HCT116 (cell line): ENCODE measurements at regions not wholly inside any gene's neighbourhood (a gene's known extent, or its start where the extent isn't known, plus 50 kb on each side); places are given as distances from the start of the nearest gene placed in this dataset.

Experiments used
- ATAC-seq: fragments of 200-7000 bp; cut with Tn5 transposase; 2 replicates; pipeline ENCODE4 v1.9.1; 2020; ENCODE audit warnings: mild to moderate bottlenecking, moderate library complexity
- BruUV-seq: library from RNA; stranded (reverse); fragments of 400-500 nt; replicated peaks from 2 replicates; lab custom pipeline; 2021; lab: Mats Ljungman, UMichigan
- CTCF ChIA-PET: fragments of 300-600 bp; sonication (Branson Sonifier 250); formaldehyde crosslinking; loops from one replicate; lab custom pipeline; 2021; ENCODE audit warnings: antibody characterized with exemption; lab: Charles Lee
- POLR2A ChIA-PET: fragments of 300-600, 350-600 bp; sonication (Branson Sonifier 250); formaldehyde crosslinking; loops from one replicate; lab custom pipeline; 2021; ENCODE audit warnings: antibody characterized with exemption; lab: Charles Lee
- RAD21 ChIA-PET, 2 experiments: fragments of 300-600 bp; sonication (Branson Sonifier 250); formaldehyde crosslinking; loops; one replicate each; lab custom pipeline; 2023; ENCODE audit warnings: low total read pairs in 2 of 2; ENCODE audit not compliant: uncharacterized antibody in 2 of 2, unreplicated experiment in 2 of 2, low non-redundant PET in 1 of 2; lab: Charles Lee
- DNase-seq: peaks from one replicate; pipeline ENCODE4 v3.0.0-alpha.2; 2010; ENCODE audit warnings: low read depth, low spot score
- H2AFZ ChIP-seq: fragments of 200-600 bp; shearing (Covaris generic), sonication (generic); 2 replicates; pipeline ENCODE4 v1.6.1; 2017; ENCODE audit warnings: low read depth, mixed run types, mixed read lengths, antibody characterized with exemption, low read length; ENCODE audit not compliant: poor library complexity, severe bottlenecking
- H3K27ac ChIP-seq: 2 replicates; pipeline ENCODE4 v1.5.1; 2012; ENCODE audit warnings: low read depth, low read length
- H3K27me3 ChIP-seq: fragments of 200-600 bp; sonication (generic); 2 replicates; pipeline ENCODE4 v1.6.1; 2016; ENCODE audit warnings: mixed run types, low read length, mixed read lengths; ENCODE audit not compliant: insufficient read depth
- H3K36me3 ChIP-seq, 2 experiments: fragments of 200-500 bp in 1 of 2; fragments of 200-600 bp in 1 of 2; sonication (Bioruptor generic) in 1 of 2; sonication (generic) in 1 of 2; 2 replicates each; pipeline versions ENCODE4 v1.5.1 to v1.6.1; 2014 to 2016; ENCODE audit warnings: low read length in 2 of 2, inconsistent platforms in 1 of 2, mixed read lengths in 1 of 2, mixed run types in 1 of 2; ENCODE audit not compliant: insufficient read depth in 2 of 2, control insufficient read depth in 1 of 2
- H3K4me1 ChIP-seq, 2 experiments: fragments of 200-600 bp in 1 of 2; sonication (generic) in 1 of 2; 2 replicates each; pipeline versions ENCODE4 v1.5.1 to v1.6.1; 2012 to 2017; ENCODE audit warnings: low read length in 2 of 2, inconsistent platforms in 1 of 2, mild to moderate bottlenecking in 1 of 2, mixed read lengths in 1 of 2, mixed run types in 1 of 2, moderate library complexity in 1 of 2; ENCODE audit not compliant: insufficient read depth in 2 of 2, control insufficient read depth in 1 of 2
- H3K4me2 ChIP-seq: fragments of 200-600 bp; sonication (generic); 2 replicates; pipeline ENCODE4 v1.6.1; 2017; ENCODE audit warnings: mixed run types, low read length, mixed read lengths
- H3K4me3 ChIP-seq, 2 experiments: fragments of 200-600 bp in 1 of 2; sonication (generic) in 1 of 2; replicated peaks in 1 of 2; 2 replicates each; pipeline ENCODE4 v1.5.1; 2011 to 2016; ENCODE audit warnings: low read length in 2 of 2, control low read depth in 1 of 2, low read depth in 1 of 2, mild to moderate bottlenecking in 1 of 2, mixed read lengths in 1 of 2, mixed run types in 1 of 2
- H3K79me2 ChIP-seq: fragments of 200-600 bp; sonication (generic); 2 replicates; pipeline ENCODE4 v1.6.1; 2017; ENCODE audit warnings: mild to moderate bottlenecking, mixed run types, low read length, moderate library complexity, mixed read lengths; ENCODE audit not compliant: insufficient read depth
- H3K9ac ChIP-seq: fragments of 200-600 bp; sonication (generic); 2 replicates; pipeline ENCODE4 v1.6.1; 2016; ENCODE audit warnings: low read length, mixed read lengths
- H3K9me2 ChIP-seq: fragments of 200-600 bp; sonication (generic), shearing (Covaris generic); 2 replicates; pipeline ENCODE4 v1.6.1; 2017; ENCODE audit warnings: mixed run types, mild to moderate bottlenecking, moderate library complexity; ENCODE audit not compliant: insufficient read depth
- H3K9me3 ChIP-seq, 2 experiments: fragments of 200-500 bp in 1 of 2; fragments of 200-600 bp in 1 of 2; sonication (Bioruptor generic) in 1 of 2; sonication (generic) in 1 of 2; 2 replicates each; pipeline ENCODE4 v1.6.1; 2014 to 2017; ENCODE audit warnings: low read length in 2 of 2, mixed read lengths in 2 of 2, inconsistent platforms in 1 of 2, low read depth in 1 of 2, mild to moderate bottlenecking in 1 of 2, mixed run types in 1 of 2, moderate library complexity in 1 of 2; ENCODE audit not compliant: control insufficient read depth in 1 of 2, insufficient read depth in 1 of 2
- H4K20me1 ChIP-seq: fragments of 200-600 bp; sonication (generic), shearing (Covaris generic); 2 replicates; pipeline ENCODE4 v1.6.1; 2017; ENCODE audit warnings: mixed run types, mild to moderate bottlenecking, moderate library complexity; ENCODE audit not compliant: insufficient read depth
- ATF3 ChIP-seq: IDR thresholded peaks from 2 replicates; pipeline ENCODE4 v1.6.1; 2012
- CBX3 ChIP-seq: IDR thresholded peaks from 2 replicates; pipeline ENCODE4 v1.6.1; 2012; ENCODE audit warnings: low read depth
- CEBPB ChIP-seq: IDR thresholded peaks from 2 replicates; pipeline ENCODE4 v1.6.1; 2012; ENCODE audit warnings: low read depth
- CTCF ChIP-seq, 3 experiments: fragments of 200-600 bp in 1 of 3; sonication (generic) in 1 of 3; IDR thresholded peaks in 2 of 3; conservative IDR thresholded peaks in 1 of 3; 2 replicates each; pipeline ENCODE4 v1.5.1; 2012 to 2017; ENCODE audit warnings: low read depth in 2 of 3, low read length in 2 of 3, antibody characterized with exemption in 1 of 3, borderline replicate concordance in 1 of 3, control low read depth in 1 of 3, mild to moderate bottlenecking in 1 of 3, mixed read lengths in 1 of 3, mixed run types in 1 of 3, moderate library complexity in 1 of 3; ENCODE audit not compliant: insufficient read depth in 1 of 3
- EGR1 ChIP-seq: IDR thresholded peaks from 2 replicates; pipeline ENCODE4 v1.6.1; 2012; ENCODE audit warnings: low read depth
- ELF1 ChIP-seq: IDR thresholded peaks from 2 replicates; pipeline ENCODE4 v1.6.1; 2012; ENCODE audit warnings: low read depth, borderline replicate concordance
- EZH2 ChIP-seq: fragments of 200-600 bp; sonication (generic); IDR thresholded peaks from 2 replicates; pipeline ENCODE4 v1.6.1; 2017; ENCODE audit warnings: antibody characterized with exemption, mixed run types
- EZH2phosphoT487 ChIP-seq: fragments of 200-600 bp; IDR thresholded peaks from 2 replicates; pipeline ENCODE4 v1.6.1; 2018; ENCODE audit warnings: antibody characterized with exemption, borderline replicate concordance
- FOSL1 ChIP-seq: IDR thresholded peaks from 2 replicates; pipeline ENCODE4 v1.6.1; 2012; ENCODE audit warnings: low read depth
- JUND ChIP-seq: IDR thresholded peaks from 2 replicates; pipeline ENCODE4 v1.6.1; 2012
- POLR2A ChIP-seq: IDR thresholded peaks from 2 replicates; pipeline ENCODE4 v1.7.0; 2011; ENCODE audit warnings: borderline replicate concordance; ENCODE audit not compliant: insufficient read depth, insufficient read length; ENCODE audit errors: extremely low read depth
- RAD21 ChIP-seq: IDR thresholded peaks from 2 replicates; pipeline ENCODE4 v1.6.1; 2012; ENCODE audit warnings: low read depth, mild to moderate bottlenecking
- SIN3A ChIP-seq: IDR thresholded peaks from 2 replicates; pipeline ENCODE4 v1.6.1; 2012; ENCODE audit warnings: low read depth
- SP1 ChIP-seq: IDR thresholded peaks from 2 replicates; pipeline ENCODE4 v1.6.1; 2012; ENCODE audit warnings: low read depth
- SRF ChIP-seq: IDR thresholded peaks from 2 replicates; pipeline ENCODE4 v1.6.1; 2012; ENCODE audit warnings: low read depth
- ZFX ChIP-seq: fragments of 450-650 bp; IDR thresholded peaks from 2 replicates; pipeline ENCODE4 v1.6.1; 2017
- intact Hi-C: fragments of 100-400 bp; cut with micrococcal nuclease; formaldehyde crosslinking; loops from 2 replicates; pipeline ENCODE4 v1.10.0; 2022

- POLR2A ChIA-PET: no interaction called here
- no peak overlapping the region for H2AFZ ChIP-seq
- H3K9ac ChIP-seq: no peak overlapping the region
- H3K27ac ChIP-seq: no peak overlapping the region
- no peaks in the 10 kb centered on the region for H4K20me1 ChIP-seq
- H3K4me2 ChIP-seq: no peak overlapping the region
- DNase-seq: no peak
- H3K27me3 ChIP-seq: no peaks in the 10 kb centered on the region
- H3K4me3 ChIP-seq: no peak overlapping the region
- TF ChIP-seq FOSL1: no peak
- TF ChIP-seq POLR2A: no peak
- no peak for TF ChIP-seq RAD21
- TF ChIP-seq ATF3: no peak
- no peak for TF ChIP-seq EZH2
- no peak for TF ChIP-seq ELF1
- no peak for TF ChIP-seq CBX3
- H3K36me3 ChIP-seq: no peaks in the 10 kb centered on the region
- CTCF ChIA-PET: no interaction called here
- H3K79me2 ChIP-seq: no peaks in the 10 kb centered on the region
- peaks cover 0 to 6% of the 10 kb centered on the region in 2 experiments; a peak in 2 of 4 replicates for H3K4me1 ChIP-seq
- BruUV-seq: no TSS peak
- no peaks in the 10 kb centered on the region for H3K9me2 ChIP-seq
- ATAC-seq: no peak
- no peaks in the 10 kb centered on the region for H3K9me3 ChIP-seq
- RAD21 ChIA-PET: no interaction called here
- intact Hi-C loops: no loop called here
These were observed 768.1 kb upstream of the LRRN3 start for GRCh38 chr7:110322796-110323195.

GRCh38 chr7:110326966-110327365 is 764.0 kb upstream of the LRRN3 start:
- no peaks in the 10 kb centered on the region for H3K36me3 ChIP-seq
- no peak overlapping the region for H3K27ac ChIP-seq
- no peak for TF ChIP-seq CEBPB
- no peak for TF ChIP-seq EZH2
- TF ChIP-seq JUND: no peak
- no peak for TF ChIP-seq FOSL1
- TF ChIP-seq CBX3: no peak
- TF ChIP-seq SRF: no peak
- no peak for TF ChIP-seq CTCF (IDR thresholded peaks at IDR 0.05 in 2 of 3, conservative IDR thresholded peaks at IDR 0.05 in 1 of 3; ENCODE audit: borderline replicate concordance in 1 of 3, insufficient read depth in 1 of 3, low read depth in 2 of 3, low read length in 2 of 3)
- no peak for TF ChIP-seq EZH2phosphoT487
- no peak for TF ChIP-seq SIN3A
- TF ChIP-seq POLR2A: no peak
- no peak for TF ChIP-seq EGR1
- no peak for TF ChIP-seq ZFX
- no peak for TF ChIP-seq SP1
- POLR2A ChIA-PET: no interaction called here
- H3K4me3 ChIP-seq: no peak overlapping the region
- RAD21 ChIA-PET: no interaction called here
- DNase-seq: no peak
- H3K79me2 ChIP-seq: no peaks in the 10 kb centered on the region
- no peak for ATAC-seq
- H3K4me2 ChIP-seq: no peak overlapping the region
- H3K27me3 ChIP-seq: no peaks in the 10 kb centered on the region
- no peak overlapping the region for H3K9ac ChIP-seq
- no peaks in the 10 kb centered on the region for H3K9me2 ChIP-seq
- BruUV-seq: no TSS peak
- H3K4me1 ChIP-seq: no peaks in the 10 kb centered on the region
- CTCF ChIA-PET: no interaction called here
- H3K9me3 ChIP-seq: no peaks in the 10 kb centered on the region
- intact Hi-C loops: no loop called here
- H4K20me1 ChIP-seq: no peaks in the 10 kb centered on the region
- no peak overlapping the region for H2AFZ ChIP-seq
